Left ventricle myocardium inferior (tissue), 1 donor: ENCODE measurements at regions not wholly inside any gene's neighbourhood (a gene's known extent, or its start where the extent isn't known, plus 50 kb on each side); places are given as distances from the start of the nearest gene placed in this dataset.
"Not testable (repeated sequence)": the region's sequence is repeated elsewhere in the genome, so short reads cannot be mapped to it uniquely, and the experiment has no call there.

Experiments used
- DNase-seq: peaks from one replicate; pipeline ENCODE4 v3.0.0-alpha.2; 2020
- H3K27ac ChIP-seq: fragments of 200-600 bp; replicated peaks from 2 replicates; pipeline ENCODE4 v1.8.0; 2021
- H3K27me3 ChIP-seq: fragments of 200-600 bp; 2 replicates; pipeline ENCODE4 v1.8.0; 2021; ENCODE audit warnings: low read depth
- H3K36me3 ChIP-seq: fragments of 200-600 bp; 2 replicates; pipeline ENCODE4 v1.8.0; 2021
- H3K4me1 ChIP-seq: fragments of 200-600 bp; 2 replicates; pipeline ENCODE4 v1.8.0; 2021
- H3K4me3 ChIP-seq: fragments of 200-600 bp; 2 replicates; pipeline ENCODE4 v1.8.0; 2021; ENCODE audit warnings: mild to moderate bottlenecking, moderate library complexity
- H3K9me3 ChIP-seq: fragments of 200-600 bp; replicated peaks from 2 replicates; pipeline ENCODE4 v1.8.0; 2021
- intact Hi-C: fragments of 100-400 bp; cut with micrococcal nuclease; formaldehyde crosslinking; loops from one replicate; pipeline ENCODE4 v1.11.0; 2022
- TF ChIP-seq, protein P1 (sequence below): fragments of 200-600 bp; IDR thresholded peaks from 2 replicates; pipeline ENCODE4 v1.8.0; 2021; ENCODE audit warnings: antibody characterized with exemption, mild to moderate bottlenecking, borderline replicate concordance
- donor health status: DM: no; HTN: yes; CAD: no; lungs with severe emphysema.

DNA sequence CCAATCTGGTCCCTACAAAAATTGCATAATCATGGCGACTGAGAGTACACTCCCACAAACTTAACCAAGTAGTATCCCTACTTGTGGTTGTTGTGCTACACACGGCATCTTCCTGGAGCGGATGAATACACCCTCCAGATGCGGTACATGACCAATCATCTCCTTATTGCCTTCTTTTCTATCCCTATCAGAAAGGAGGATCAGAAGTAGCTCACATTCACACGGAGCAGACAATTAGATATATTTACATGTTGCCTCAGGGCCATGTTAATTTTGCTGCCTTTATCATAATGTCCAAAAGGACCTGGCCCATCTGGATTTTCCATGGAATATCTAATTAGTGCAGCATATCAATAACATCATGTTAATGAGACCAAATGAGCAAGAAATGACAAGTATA lies 96.4 kb upstream of the RNU6-1 start:
- Histone ChIP-seq H3K36me3 (no peaks in the 10 kb centered on the region), H3K4me1 (peaks cover 15% of the 10 kb centered on the region), H3K27me3 (no peaks in the 10 kb centered on the region), H3K27ac (peak overlapping the region; percentile 59), H3K4me3 (no peak overlapping the region), H3K9me3 (no peaks in the 10 kb centered on the region)
- TF ChIP-seq, protein P1, sequence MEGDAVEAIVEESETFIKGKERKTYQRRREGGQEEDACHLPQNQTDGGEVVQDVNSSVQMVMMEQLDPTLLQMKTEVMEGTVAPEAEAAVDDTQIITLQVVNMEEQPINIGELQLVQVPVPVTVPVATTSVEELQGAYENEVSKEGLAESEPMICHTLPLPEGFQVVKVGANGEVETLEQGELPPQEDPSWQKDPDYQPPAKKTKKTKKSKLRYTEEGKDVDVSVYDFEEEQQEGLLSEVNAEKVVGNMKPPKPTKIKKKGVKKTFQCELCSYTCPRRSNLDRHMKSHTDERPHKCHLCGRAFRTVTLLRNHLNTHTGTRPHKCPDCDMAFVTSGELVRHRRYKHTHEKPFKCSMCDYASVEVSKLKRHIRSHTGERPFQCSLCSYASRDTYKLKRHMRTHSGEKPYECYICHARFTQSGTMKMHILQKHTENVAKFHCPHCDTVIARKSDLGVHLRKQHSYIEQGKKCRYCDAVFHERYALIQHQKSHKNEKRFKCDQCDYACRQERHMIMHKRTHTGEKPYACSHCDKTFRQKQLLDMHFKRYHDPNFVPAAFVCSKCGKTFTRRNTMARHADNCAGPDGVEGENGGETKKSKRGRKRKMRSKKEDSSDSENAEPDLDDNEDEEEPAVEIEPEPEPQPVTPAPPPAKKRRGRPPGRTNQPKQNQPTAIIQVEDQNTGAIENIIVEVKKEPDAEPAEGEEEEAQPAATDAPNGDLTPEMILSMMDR, result no peak
- DNase-seq, result no peak
- intact Hi-C loops, result no loop called here

DNA sequence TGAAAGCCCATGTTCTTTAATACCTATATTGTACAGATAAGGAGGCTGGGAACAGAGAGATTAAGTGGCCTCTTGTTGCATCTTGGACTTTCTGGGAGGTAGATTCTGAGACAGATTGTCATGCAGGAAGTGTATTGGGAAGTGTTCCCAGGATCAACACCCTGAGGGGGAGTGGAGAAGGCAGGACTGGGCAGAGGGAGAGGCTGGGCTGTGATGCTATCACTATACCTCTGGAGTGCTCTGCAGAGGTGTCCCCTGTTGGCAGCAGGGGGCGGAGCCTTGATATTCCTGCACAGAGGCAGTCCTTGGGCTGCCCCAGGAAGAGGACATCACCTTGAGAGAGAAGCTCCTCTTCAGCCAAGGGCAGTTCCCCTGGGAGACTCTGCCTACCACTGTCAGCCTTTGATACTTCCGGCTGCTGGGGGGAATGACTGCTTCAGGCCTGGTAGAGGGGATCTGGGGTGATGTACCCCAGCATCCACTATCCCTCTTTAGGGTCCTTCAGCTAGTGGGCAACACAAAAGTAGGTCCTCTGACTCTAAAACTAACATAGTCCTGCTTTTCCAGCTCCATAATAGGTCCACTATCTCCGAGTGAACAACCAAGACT lies 97.4 kb upstream of the RNU6-1 start:
- Histone ChIP-seq H3K9me3 (no peaks in the 10 kb centered on the region), H3K36me3 (no peaks in the 10 kb centered on the region), H3K4me3 (no peak overlapping the region), H3K27me3 (no peaks in the 10 kb centered on the region), H3K27ac (peak overlapping the region; percentile 36), H3K4me1 (peaks cover 15% of the 10 kb centered on the region)
- no peak for DNase-seq
- TF ChIP-seq, protein P1, result no peak
- intact Hi-C loops, result no loop called here

DNA sequence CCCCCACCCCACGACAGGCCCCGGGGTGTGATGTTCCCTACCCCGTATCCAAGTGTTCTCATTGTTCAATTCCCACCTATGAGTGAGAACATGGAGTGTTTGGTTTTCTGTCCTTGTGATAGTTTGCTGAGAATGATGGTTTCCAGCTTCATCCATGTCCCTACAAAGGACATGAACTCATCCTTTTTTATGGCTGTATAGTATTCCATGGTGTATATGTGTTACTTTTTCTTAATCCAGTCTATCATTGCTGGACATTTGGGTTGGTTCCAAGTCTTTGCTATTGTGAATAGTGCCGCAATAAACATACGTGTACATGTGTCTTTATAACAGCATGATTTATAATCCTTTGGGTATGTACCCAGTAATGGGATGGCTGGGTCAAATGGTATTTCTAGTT lies 99.3 kb upstream of the RNU6-1 start:
- H3K9me3 ChIP-seq, H3K36me3 ChIP-seq, DNase-seq, H3K27ac ChIP-seq, intact Hi-C loops, H3K4me3 ChIP-seq, H3K27me3 ChIP-seq: not testable (repeated sequence)
- H3K4me1 ChIP-seq, result peaks cover 28% of the 10 kb centered on the region

DNA sequence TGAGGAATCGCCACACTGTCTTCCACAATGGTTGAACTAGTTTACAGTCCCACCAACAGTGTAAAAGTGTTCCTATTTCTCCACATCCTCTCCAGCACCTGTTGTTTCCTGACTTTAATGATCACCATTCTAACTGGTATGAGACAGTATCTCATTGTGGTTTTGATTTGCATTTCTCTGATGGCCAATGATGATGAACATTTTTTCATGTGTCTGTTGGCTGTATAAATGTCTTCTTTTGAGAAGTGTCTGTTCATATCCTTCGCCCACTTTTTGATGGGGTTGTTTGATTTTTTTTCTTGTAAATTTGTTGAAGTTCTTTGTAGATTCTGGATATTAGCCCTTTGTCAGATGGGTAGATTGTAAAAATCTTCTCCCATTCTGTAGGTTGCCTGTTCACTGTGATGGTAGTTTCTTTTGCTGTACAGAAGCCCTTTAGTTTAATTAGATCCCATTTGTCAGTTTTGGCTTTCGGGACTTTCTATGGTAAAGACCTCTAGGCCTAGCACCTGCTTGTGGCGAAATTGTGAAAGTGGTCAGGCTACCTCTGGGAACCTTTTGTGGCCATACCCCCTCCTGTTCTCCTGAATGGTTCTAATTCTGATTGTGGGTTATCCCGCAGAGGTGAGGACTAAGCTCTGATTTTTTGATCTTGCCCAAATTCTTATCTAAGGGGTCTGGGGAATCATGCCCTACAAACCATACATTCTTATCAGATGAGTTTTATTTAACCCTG lies 99.9 kb upstream of the RNU6-1 start:
- H3K36me3 ChIP-seq, H3K27me3 ChIP-seq, intact Hi-C loops, H3K27ac ChIP-seq, H3K9me3 ChIP-seq, H3K4me3 ChIP-seq, DNase-seq: not testable (repeated sequence)
- H3K4me1 ChIP-seq, result peaks cover 29% of the 10 kb centered on the region

DNA sequence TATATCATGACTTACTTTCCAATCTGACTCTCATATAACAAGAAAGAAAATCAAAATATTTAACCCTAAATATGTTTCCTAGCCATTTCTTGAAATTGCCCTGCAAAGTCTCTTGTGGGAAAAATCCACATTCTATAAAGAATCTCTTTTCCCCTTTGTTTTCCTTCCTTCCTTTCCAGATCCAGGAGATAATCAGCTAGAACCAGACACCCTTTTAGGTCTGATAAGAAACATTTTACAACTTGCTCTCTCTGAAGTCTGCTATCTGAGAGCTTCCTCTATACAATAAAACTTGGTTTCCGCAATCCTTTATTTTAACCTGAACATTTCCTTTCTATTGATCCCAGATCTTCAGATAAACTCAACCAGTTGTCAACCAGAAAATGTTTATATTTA lies 100.5 kb upstream of the RNU6-1 start:
- no peak overlapping the region for H3K27ac ChIP-seq
- intact Hi-C loops, result no loop called here
- H3K9me3 ChIP-seq, result no peaks in the 10 kb centered on the region
- H3K4me3 ChIP-seq, result no peak overlapping the region
- no peak for DNase-seq
- no peaks in the 10 kb centered on the region for H3K27me3 ChIP-seq
- TF ChIP-seq, protein P1, result no peak
- H3K36me3 ChIP-seq, result no peaks in the 10 kb centered on the region
- H3K4me1 ChIP-seq, result peaks cover 29% of the 10 kb centered on the region

DNA sequence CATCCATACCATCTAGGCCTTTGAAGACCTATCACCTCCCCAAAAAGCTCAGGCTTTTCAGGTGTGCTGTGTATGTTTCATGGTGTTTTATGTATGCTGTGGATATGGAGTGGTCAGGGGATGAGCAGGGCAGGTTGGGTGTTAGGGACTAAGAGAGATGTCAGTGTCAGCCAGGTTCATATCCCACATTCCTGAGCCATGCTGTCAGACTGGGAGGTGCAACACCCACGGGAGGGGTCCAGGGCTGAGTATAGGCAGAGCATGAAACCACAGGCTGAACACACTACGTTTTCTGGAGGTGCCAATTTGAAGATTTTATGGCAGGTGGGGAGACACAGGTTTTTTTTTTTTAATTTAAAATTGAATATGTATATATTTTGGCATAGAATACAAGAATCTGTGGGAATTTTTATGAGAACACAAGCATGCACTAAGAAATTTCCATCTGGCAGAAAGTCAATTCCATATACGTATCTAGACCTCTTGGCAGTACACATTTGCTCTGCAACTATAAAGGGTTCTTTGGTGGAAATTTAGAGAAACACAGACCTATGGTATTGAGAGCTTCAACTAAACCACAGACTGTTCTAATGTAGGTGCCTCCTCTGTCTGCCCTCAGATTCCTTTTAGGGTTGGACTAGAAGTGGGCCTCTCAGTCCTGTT lies 101.9 kb upstream of the RNU6-1 start:
- no peak for DNase-seq
- H3K27ac ChIP-seq, result no peak overlapping the region
- H3K9me3 ChIP-seq, result no peaks in the 10 kb centered on the region
- no peak overlapping the region for H3K4me3 ChIP-seq
- no peaks in the 10 kb centered on the region for H3K36me3 ChIP-seq
- peaks cover 39% of the 10 kb centered on the region for H3K4me1 ChIP-seq
- no peaks in the 10 kb centered on the region for H3K27me3 ChIP-seq
- intact Hi-C loops, result no loop called here
- TF ChIP-seq, protein P1, result no peak
